GM10266 (cell line): ENCODE measurements at regions not wholly inside any gene's neighbourhood (a gene's known extent, or its start where the extent isn't known, plus 50 kb on each side); places are given as distances from the start of the nearest gene placed in this dataset.

Source experiments
- DNase-seq: peaks from one replicate; pipeline ENCODE4 v3.0.0; 2012; ENCODE audit errors: extremely low spot score
- CTCF ChIP-seq: IDR thresholded peaks from 2 replicates; pipeline ENCODE4 v1.5.1; 2012; ENCODE audit warnings: mild to moderate bottlenecking, low read depth; ENCODE audit not compliant: control insufficient read depth, insufficient read depth; ENCODE audit errors: missing control alignments

GRCh38 chr13:104592545-104593250 is 1526.5 kb upstream of the SLC10A2 start:
- no peak for DNase-seq
- TF ChIP-seq CTCF = no peak

GRCh38 chr13:104592127-104592526 is 1525.9 kb upstream of the SLC10A2 start:
- no peak for TF ChIP-seq CTCF
- DNase-seq = no peak

- TF ChIP-seq CTCF = no peak
- DNase-seq = no peak
Measured at GRCh38 chr13:104586051-104586746, 1520.0 kb upstream of the SLC10A2 start.

- TF ChIP-seq CTCF = no peak
- no peak for DNase-seq
Measured at GRCh38 chr13:104584481-104584880, 1518.3 kb upstream of the SLC10A2 start.

- TF ChIP-seq CTCF = no peak
- no peak for DNase-seq
Measured at GRCh38 chr13:104580931-104581330, 1514.7 kb upstream of the SLC10A2 start.

- DNase-seq = no peak
- TF ChIP-seq CTCF = no peak
Measured at GRCh38 chr13:104577071-104577815, 1511.0 kb upstream of the SLC10A2 start.

- DNase-seq = no peak
- TF ChIP-seq CTCF = no peak
Measured at GRCh38 chr13:104571893-104572229, 1505.6 kb upstream of the SLC10A2 start.
